Testis (tissue), 2 donors: ENCODE measurements at regions not wholly inside any gene's neighbourhood (a gene's known extent, or its start where the extent isn't known, plus 50 kb on each side); places are given as distances from the start of the nearest gene placed in this dataset.

Source experiments
- CTCF ChIP-seq, 3 experiments: fragments of 450-650 bp in 2 of 3; fragments of 200-600 bp in 1 of 3; sonication (generic) in 1 of 3; IDR thresholded peaks; one replicate each; pipeline ENCODE4 v1.5.1; 2016 to 2019; ENCODE audit warnings: antibody characterized with exemption in 3 of 3, mild to moderate bottlenecking in 2 of 3, moderate library complexity in 1 of 3
- POLR2A ChIP-seq: fragments of 450-650 bp; IDR thresholded peaks from one replicate; pipeline ENCODE4 v1.6.1; 2017; ENCODE audit warnings: antibody characterized with exemption, mild to moderate bottlenecking, moderate library complexity

- TF ChIP-seq POLR2A (no peak), CTCF (IDR thresholded peaks at IDR 0.05) (no peak)
These were observed 91.2 kb downstream of the INSIG2 start for GRCh38 chr2:118179445-118179844.
